DND-41 (cell line): ENCODE measurements at regions not wholly inside any gene's neighbourhood (a gene's known extent, or its start where the extent isn't known, plus 50 kb on each side); places are given as distances from the start of the nearest gene placed in this dataset.

ENCODE experiments used
- ATAC-seq: fragments of 200-7000 bp; cut with Tn5 transposase; 3 replicates; pipeline ENCODE4 v1.9.1; 2021; ENCODE audit warnings: low read depth; ENCODE audit not compliant: insufficient read depth
- DNase-seq: peaks from one replicate; pipeline ENCODE4 v3.0.0-alpha.2; 2020
- H2AFZ ChIP-seq: 2 replicates; pipeline ENCODE4 v1.6.0; 2012; ENCODE audit warnings: low read depth, low read length
- H3K27ac ChIP-seq: 2 replicates; pipeline ENCODE4 v1.5.1; 2012; ENCODE audit warnings: low read length, inconsistent platforms
- H3K27me3 ChIP-seq: fragments of 200-600 bp; sonication (generic); 2 replicates; pipeline ENCODE4 v1.6.0; 2012; ENCODE audit warnings: low read length, mild to moderate bottlenecking, inconsistent platforms; ENCODE audit not compliant: insufficient read depth, poor library complexity
- H3K36me3 ChIP-seq: 2 replicates; pipeline ENCODE4 v1.5.1; 2012; ENCODE audit warnings: low read length, inconsistent platforms; ENCODE audit not compliant: insufficient read depth
- H3K4me1 ChIP-seq: 2 replicates; pipeline ENCODE4 v1.5.1; 2012; ENCODE audit warnings: mild to moderate bottlenecking, low read length; ENCODE audit not compliant: insufficient read depth
- H3K4me2 ChIP-seq: 2 replicates; pipeline ENCODE4 v1.6.0; 2012; ENCODE audit warnings: mild to moderate bottlenecking, moderate library complexity, low read length, inconsistent platforms; ENCODE audit not compliant: insufficient read depth
- H3K4me3 ChIP-seq, 2 experiments: fragments of 200-600 bp in 1 of 2; shearing (Covaris generic) in 1 of 2; 2 replicates each; pipeline ENCODE4 v1.5.1; 2012 to 2016; ENCODE audit warnings: inconsistent platforms in 2 of 2, low read length in 2 of 2, mild to moderate bottlenecking in 2 of 2, low read depth in 1 of 2, moderate library complexity in 1 of 2
- H3K79me2 ChIP-seq: 2 replicates; pipeline ENCODE4 v1.6.0; 2012; ENCODE audit warnings: low read length, inconsistent platforms; ENCODE audit not compliant: insufficient read depth
- H3K9ac ChIP-seq: 2 replicates; pipeline ENCODE4 v1.6.0; 2012; ENCODE audit warnings: low read depth, mild to moderate bottlenecking, inconsistent platforms, low read length, moderate library complexity
- H3K9me3 ChIP-seq: 2 replicates; pipeline ENCODE4 v1.5.1; 2012; ENCODE audit warnings: low read length, moderate library complexity, mild to moderate bottlenecking, inconsistent platforms; ENCODE audit not compliant: insufficient read depth, severe bottlenecking
- H4K20me1 ChIP-seq: 2 replicates; pipeline ENCODE4 v1.6.0; 2012; ENCODE audit warnings: low read length; ENCODE audit not compliant: insufficient read depth
- EZH2 ChIP-seq: IDR thresholded peaks from 3 replicates; pipeline ENCODE4 v1.6.1; 2012; ENCODE audit warnings: borderline replicate concordance, low read depth, mild to moderate bottlenecking, moderate library complexity, low read length, inconsistent platforms; ENCODE audit not compliant: severe bottlenecking
- TF ChIP-seq, protein P1 (sequence below): IDR thresholded peaks from 2 replicates; pipeline ENCODE4 v1.5.1; 2012; ENCODE audit warnings: borderline replicate concordance, low read length, moderate library complexity, mild to moderate bottlenecking; ENCODE audit not compliant: poor library complexity, severe bottlenecking; ENCODE audit errors: extremely low read depth

DNA sequence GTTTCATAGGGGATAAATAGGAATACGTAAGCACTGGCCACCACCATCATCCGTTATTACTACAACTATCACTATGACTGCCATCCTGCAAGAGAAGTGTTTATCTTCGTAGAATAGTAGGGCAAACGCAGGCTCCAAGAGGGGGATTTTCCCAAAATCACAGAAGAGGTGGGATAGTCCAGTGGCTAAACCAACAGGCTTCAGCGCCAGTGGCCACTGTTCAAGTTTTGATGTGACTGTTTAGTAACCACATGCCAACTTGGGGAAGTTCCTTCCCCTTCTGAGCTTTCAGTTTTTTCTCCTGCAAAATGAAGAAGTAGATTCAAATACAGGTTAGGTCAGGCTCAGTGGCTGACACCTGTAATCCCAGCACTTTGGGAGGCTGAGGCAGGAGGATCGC, 60.7 kb upstream of the GRIN2A start:
- Histone ChIP-seq H3K4me3 (no peak overlapping the region), H4K20me1 (no peaks in the 10 kb centered on the region), H2AFZ (no peak overlapping the region), H3K4me2 (no peak overlapping the region), H3K9ac (no peak overlapping the region), H3K9me3 (no peaks in the 10 kb centered on the region), H3K79me2 (no peaks in the 10 kb centered on the region), H3K27me3 (no peaks in the 10 kb centered on the region), H3K36me3 (no peaks in the 10 kb centered on the region), H3K27ac (no peak overlapping the region), H3K4me1 (no peaks in the 10 kb centered on the region)
- DNase-seq (no peak), ATAC-seq (no peak)
- no peak for TF ChIP-seq EZH2
- TF ChIP-seq, protein P1, sequence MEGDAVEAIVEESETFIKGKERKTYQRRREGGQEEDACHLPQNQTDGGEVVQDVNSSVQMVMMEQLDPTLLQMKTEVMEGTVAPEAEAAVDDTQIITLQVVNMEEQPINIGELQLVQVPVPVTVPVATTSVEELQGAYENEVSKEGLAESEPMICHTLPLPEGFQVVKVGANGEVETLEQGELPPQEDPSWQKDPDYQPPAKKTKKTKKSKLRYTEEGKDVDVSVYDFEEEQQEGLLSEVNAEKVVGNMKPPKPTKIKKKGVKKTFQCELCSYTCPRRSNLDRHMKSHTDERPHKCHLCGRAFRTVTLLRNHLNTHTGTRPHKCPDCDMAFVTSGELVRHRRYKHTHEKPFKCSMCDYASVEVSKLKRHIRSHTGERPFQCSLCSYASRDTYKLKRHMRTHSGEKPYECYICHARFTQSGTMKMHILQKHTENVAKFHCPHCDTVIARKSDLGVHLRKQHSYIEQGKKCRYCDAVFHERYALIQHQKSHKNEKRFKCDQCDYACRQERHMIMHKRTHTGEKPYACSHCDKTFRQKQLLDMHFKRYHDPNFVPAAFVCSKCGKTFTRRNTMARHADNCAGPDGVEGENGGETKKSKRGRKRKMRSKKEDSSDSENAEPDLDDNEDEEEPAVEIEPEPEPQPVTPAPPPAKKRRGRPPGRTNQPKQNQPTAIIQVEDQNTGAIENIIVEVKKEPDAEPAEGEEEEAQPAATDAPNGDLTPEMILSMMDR, result no peak

GRCh38 chr16:10245002-10245401, 62.8 kb upstream of the GRIN2A start:
- Histone ChIP-seq H3K36me3 (no peaks in the 10 kb centered on the region), H3K4me1 (no peaks in the 10 kb centered on the region), H3K9ac (no peak overlapping the region), H3K4me2 (no peak overlapping the region), H4K20me1 (no peaks in the 10 kb centered on the region), H2AFZ (no peak overlapping the region), H3K4me3 (no peak overlapping the region), H3K9me3 (no peaks in the 10 kb centered on the region), H3K27me3 (no peaks in the 10 kb centered on the region), H3K79me2 (no peaks in the 10 kb centered on the region), H3K27ac (no peak overlapping the region)
- TF ChIP-seq, protein P1, result no peak
- no peak for TF ChIP-seq EZH2
- DNase-seq, result no peak
- no peak for ATAC-seq

- Histone ChIP-seq H3K4me1 (no peaks in the 10 kb centered on the region), H3K27me3 (no peaks in the 10 kb centered on the region), H3K36me3 (no peaks in the 10 kb centered on the region), H3K9ac (no peak overlapping the region), H3K27ac (no peak overlapping the region), H3K4me3 (no peak overlapping the region), H4K20me1 (no peaks in the 10 kb centered on the region), H3K9me3 (no peaks in the 10 kb centered on the region), H3K79me2 (no peaks in the 10 kb centered on the region), H3K4me2 (no peak overlapping the region), H2AFZ (no peak overlapping the region)
- ATAC-seq, result no peak
- TF ChIP-seq, protein P1, result no peak
- no peak for TF ChIP-seq EZH2
- no peak for DNase-seq
These were observed 68.1 kb upstream of the GRIN2A start for GRCh38 chr16:10250137-10250828.
